Fibroblast of lung (primary cell): ENCODE measurements at regions not wholly inside any gene's neighbourhood (a gene's known extent, or its start where the extent isn't known, plus 50 kb on each side); places are given as distances from the start of the nearest gene placed in this dataset.

Experiments
- DNase-seq, 2 donors: peaks; one replicate each; pipeline versions ENCODE4 v3.0.0 to v3.0.0-alpha.2; 2010; ENCODE audit warnings: low read depth in 2 of 2
- H2AFZ ChIP-seq: 2 replicates; pipeline ENCODE4 v1.5.1; 2012; ENCODE audit warnings: low read length, control low read depth, inconsistent platforms
- H3K27ac ChIP-seq: 2 replicates; pipeline ENCODE4 v1.5.1; 2011; ENCODE audit warnings: low read length, control low read depth; ENCODE audit not compliant: insufficient read depth
- H3K27me3 ChIP-seq: 2 replicates; pipeline ENCODE4 v1.5.1; 2011; ENCODE audit warnings: mild to moderate bottlenecking, low read length; ENCODE audit not compliant: control insufficient read depth, insufficient read depth
- H3K36me3 ChIP-seq: 2 replicates; pipeline ENCODE4 v1.5.1; 2011; ENCODE audit warnings: low read length; ENCODE audit not compliant: control insufficient read depth, insufficient read depth
- H3K4me1 ChIP-seq: 2 replicates; pipeline ENCODE4 v1.5.1; 2011; ENCODE audit warnings: low read length; ENCODE audit not compliant: control insufficient read depth, insufficient read depth; ENCODE audit errors: extremely low read depth
- H3K4me2 ChIP-seq: 2 replicates; pipeline ENCODE4 v1.5.1; 2011; ENCODE audit warnings: low read length, control low read depth; ENCODE audit not compliant: insufficient read depth; ENCODE audit errors: extremely low read depth
- H3K4me3 ChIP-seq, 4 experiments: fragments of 200-600 bp in 1 of 4; sonication (generic) in 1 of 4; replicated peaks in 1 of 4; 2 replicates each; pipeline ENCODE4 v1.5.1; 2011 to 2016; ENCODE audit warnings: low read length in 4 of 4, low read depth in 3 of 4, mild to moderate bottlenecking in 3 of 4, control low read depth in 2 of 4, inconsistent platforms in 1 of 4, mixed read lengths in 1 of 4; ENCODE audit not compliant: insufficient read depth in 1 of 4; ENCODE audit errors: control extremely low read depth in 1 of 4
- H3K79me2 ChIP-seq: 2 replicates; pipeline ENCODE4 v1.5.1; 2012; ENCODE audit warnings: mild to moderate bottlenecking, low read length, inconsistent platforms; ENCODE audit not compliant: control insufficient read depth, insufficient read depth
- H3K9ac ChIP-seq: 2 replicates; pipeline ENCODE4 v1.5.1; 2011; ENCODE audit warnings: mild to moderate bottlenecking, low read length, control low read depth; ENCODE audit not compliant: insufficient read depth
- H3K9me3 ChIP-seq: 2 replicates; pipeline ENCODE4 v1.5.1; 2012; ENCODE audit warnings: low read depth, low read length; ENCODE audit not compliant: control insufficient read depth, insufficient read depth
- H4K20me1 ChIP-seq: 2 replicates; pipeline ENCODE4 v1.5.1; 2011; ENCODE audit warnings: low read length; ENCODE audit not compliant: control insufficient read depth, insufficient read depth; ENCODE audit errors: extremely low read depth
- EZH2 ChIP-seq: IDR thresholded peaks from 2 replicates; pipeline ENCODE4 v1.5.1; 2012; ENCODE audit warnings: low read length, control low read depth, mild to moderate bottlenecking; ENCODE audit errors: missing control alignments
- TF ChIP-seq, protein P1 (sequence below), 2 donors: IDR thresholded peaks in 1 of 2; conservative IDR thresholded peaks in 1 of 2; 1 replicate in 1 of 2; 2 replicates in 1 of 2; pipeline ENCODE4 v1.5.1; 2011 to 2012; ENCODE audit warnings: low read length in 2 of 2, control low read depth in 1 of 2, inconsistent platforms in 1 of 2, low read depth in 1 of 2, mild to moderate bottlenecking in 1 of 2

DNA sequence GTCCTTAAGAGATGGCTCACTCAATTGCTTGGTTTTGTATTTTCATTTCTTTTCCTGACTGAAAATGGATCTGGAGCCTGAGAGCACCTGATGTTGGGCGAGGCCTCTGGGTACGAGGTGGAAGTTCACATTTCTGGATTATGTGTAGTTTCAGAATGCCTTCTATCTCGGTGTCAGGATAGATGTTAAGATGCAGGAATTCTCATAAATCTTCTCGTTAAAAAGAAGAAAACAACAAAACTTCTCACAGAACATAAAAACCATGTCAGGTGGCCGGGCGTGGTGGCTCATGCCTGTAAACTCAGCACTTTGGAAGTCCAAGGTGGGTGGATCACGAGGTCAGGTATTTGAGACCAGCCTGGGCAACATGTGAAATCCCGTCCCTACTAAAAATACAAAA is 101.8 kb downstream of the RHOU start:
- no peak overlapping the region for H3K4me2 ChIP-seq
- TF ChIP-seq, protein P1, sequence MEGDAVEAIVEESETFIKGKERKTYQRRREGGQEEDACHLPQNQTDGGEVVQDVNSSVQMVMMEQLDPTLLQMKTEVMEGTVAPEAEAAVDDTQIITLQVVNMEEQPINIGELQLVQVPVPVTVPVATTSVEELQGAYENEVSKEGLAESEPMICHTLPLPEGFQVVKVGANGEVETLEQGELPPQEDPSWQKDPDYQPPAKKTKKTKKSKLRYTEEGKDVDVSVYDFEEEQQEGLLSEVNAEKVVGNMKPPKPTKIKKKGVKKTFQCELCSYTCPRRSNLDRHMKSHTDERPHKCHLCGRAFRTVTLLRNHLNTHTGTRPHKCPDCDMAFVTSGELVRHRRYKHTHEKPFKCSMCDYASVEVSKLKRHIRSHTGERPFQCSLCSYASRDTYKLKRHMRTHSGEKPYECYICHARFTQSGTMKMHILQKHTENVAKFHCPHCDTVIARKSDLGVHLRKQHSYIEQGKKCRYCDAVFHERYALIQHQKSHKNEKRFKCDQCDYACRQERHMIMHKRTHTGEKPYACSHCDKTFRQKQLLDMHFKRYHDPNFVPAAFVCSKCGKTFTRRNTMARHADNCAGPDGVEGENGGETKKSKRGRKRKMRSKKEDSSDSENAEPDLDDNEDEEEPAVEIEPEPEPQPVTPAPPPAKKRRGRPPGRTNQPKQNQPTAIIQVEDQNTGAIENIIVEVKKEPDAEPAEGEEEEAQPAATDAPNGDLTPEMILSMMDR (conservative IDR thresholded peaks at IDR 0.05 in 1 of 2, IDR thresholded peaks at IDR 0.05 in 1 of 2; ENCODE audit: low read depth in 1 of 2, low read length in 2 of 2), result no peak
- TF ChIP-seq EZH2, result no peak
- H3K4me3 ChIP-seq, result no peak overlapping the region
- no peak overlapping the region for H2AFZ ChIP-seq
- no peaks in the 10 kb centered on the region for H3K79me2 ChIP-seq
- no peak for DNase-seq
- peaks cover 5% of the 10 kb centered on the region for H3K4me1 ChIP-seq
- no peaks in the 10 kb centered on the region for H4K20me1 ChIP-seq
- H3K9ac ChIP-seq, result no peak overlapping the region
- H3K36me3 ChIP-seq, result no peaks in the 10 kb centered on the region
- H3K27ac ChIP-seq, result no peak overlapping the region
- H3K9me3 ChIP-seq, result no peaks in the 10 kb centered on the region
- H3K27me3 ChIP-seq, result peaks cover 5% of the 10 kb centered on the region

DNA sequence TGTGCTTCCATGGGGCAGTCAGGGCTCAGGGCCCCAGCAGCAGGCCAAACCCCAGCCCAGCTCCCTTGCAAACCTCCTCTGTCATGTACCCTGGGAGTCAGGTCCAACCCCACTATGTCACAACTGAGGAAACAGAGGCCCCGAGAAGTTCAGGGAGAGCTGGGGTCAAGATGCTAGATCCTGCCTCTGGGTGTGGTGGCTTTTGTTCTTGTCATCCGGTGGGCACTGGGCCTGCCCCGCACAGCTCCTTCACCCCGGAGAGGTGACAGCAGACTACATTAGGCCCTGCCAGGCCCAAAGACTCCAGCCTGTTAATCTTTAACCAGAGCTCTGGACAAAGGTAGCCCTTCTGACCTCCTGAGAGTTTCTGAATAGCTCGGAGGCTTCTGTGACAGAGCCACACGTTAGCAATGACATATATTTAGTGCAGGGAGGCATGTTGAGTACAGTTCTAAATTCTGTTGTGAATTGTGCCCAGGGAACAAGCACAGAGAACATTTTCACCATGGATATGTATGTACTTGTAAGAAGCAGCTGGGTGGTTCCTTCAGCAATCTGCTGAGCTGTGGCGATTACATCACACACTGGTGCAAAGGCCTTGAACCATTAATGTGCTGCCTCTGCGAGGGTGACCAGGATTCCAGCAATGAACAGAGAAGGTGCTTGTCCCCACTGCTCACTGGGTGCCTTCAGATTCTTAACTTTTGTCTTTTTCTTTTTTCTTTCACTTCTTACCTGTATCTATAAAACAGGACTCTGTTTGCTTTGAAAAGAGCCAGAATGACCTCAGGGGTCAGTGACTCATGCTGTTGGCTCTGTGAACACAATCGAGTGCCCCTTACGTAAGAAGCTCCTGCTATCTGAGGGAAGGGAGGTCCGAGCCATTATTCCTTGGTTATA is 102.8 kb downstream of the RHOU start:
- H3K9ac ChIP-seq, result no peak overlapping the region
- no peak overlapping the region for H3K4me2 ChIP-seq
- H3K27me3 ChIP-seq, result peaks cover 5% of the 10 kb centered on the region
- H3K4me3 ChIP-seq, result no peak overlapping the region
- H4K20me1 ChIP-seq, result no peaks in the 10 kb centered on the region
- TF ChIP-seq EZH2, result no peak
- TF ChIP-seq, protein P1 (conservative IDR thresholded peaks at IDR 0.05 in 1 of 2, IDR thresholded peaks at IDR 0.05 in 1 of 2; ENCODE audit: low read depth in 1 of 2, low read length in 2 of 2), result no peak
- no peaks in the 10 kb centered on the region for H3K9me3 ChIP-seq
- H3K4me1 ChIP-seq, result peaks cover 5% of the 10 kb centered on the region
- DNase-seq, result peak; percentile 94 to 97
- H2AFZ ChIP-seq, result no peak overlapping the region
- H3K79me2 ChIP-seq, result no peaks in the 10 kb centered on the region
- H3K36me3 ChIP-seq, result no peaks in the 10 kb centered on the region
- H3K27ac ChIP-seq, result no peak overlapping the region

DNA sequence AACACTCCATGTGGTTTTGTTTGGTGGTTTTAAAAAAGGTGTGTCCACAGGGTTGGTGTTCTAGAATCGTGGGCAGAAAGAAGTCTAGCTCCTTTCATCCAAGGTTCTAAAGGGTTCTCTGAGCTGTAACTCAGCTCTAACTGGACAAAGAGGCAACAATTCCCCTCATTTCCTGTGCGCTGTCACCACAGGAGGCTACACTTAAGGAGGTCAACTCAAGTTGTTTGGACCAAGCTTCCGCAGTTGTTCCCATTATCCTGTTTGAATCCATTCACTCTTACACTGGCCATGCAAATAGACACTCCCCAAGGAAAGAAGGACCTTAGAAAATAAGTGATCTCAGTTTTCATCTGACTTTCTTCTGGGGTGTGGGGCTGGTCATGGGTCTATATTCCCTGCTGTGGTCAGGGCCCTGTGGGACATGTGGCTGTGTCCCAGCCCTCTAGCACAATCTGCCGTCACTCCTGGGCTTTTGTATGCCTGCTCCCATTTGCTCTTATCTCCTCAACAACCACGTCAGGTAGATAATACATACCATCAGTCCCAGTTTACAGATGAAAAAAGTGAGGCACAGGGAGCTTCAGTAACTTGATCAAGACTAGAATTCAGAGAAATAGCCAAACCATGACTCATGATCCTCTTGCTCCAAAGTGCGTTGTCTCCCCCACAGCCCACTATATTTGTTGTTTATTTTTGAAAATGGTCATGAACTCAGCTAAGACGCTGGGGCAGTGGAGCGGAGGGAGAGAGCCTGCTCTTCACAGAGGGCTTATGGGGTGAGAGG is 103.6 kb downstream of the RHOU start:
- H3K79me2 ChIP-seq, result no peaks in the 10 kb centered on the region
- H3K4me1 ChIP-seq, result peaks cover 5% of the 10 kb centered on the region
- H3K9me3 ChIP-seq, result no peaks in the 10 kb centered on the region
- TF ChIP-seq, protein P1 (conservative IDR thresholded peaks at IDR 0.05 in 1 of 2, IDR thresholded peaks at IDR 0.05 in 1 of 2; ENCODE audit: low read depth in 1 of 2, low read length in 2 of 2), result no peak
- TF ChIP-seq EZH2, result no peak
- H3K27me3 ChIP-seq, result peaks cover 2% of the 10 kb centered on the region
- no peak overlapping the region for H2AFZ ChIP-seq
- no peaks in the 10 kb centered on the region for H3K36me3 ChIP-seq
- H3K4me3 ChIP-seq, result no peak overlapping the region
- no peak overlapping the region for H3K27ac ChIP-seq
- peak; percentile 48 to 77 for DNase-seq
- H3K9ac ChIP-seq, result no peak overlapping the region
- H3K4me2 ChIP-seq, result no peak overlapping the region
- no peaks in the 10 kb centered on the region for H4K20me1 ChIP-seq
